Keratinocyte (primary cell): ENCODE measurements at regions not wholly inside any gene's neighbourhood (a gene's known extent, or its start where the extent isn't known, plus 50 kb on each side); places are given as distances from the start of the nearest gene placed in this dataset.

Source experiments
- EZH2 ChIP-seq: IDR thresholded peaks from one replicate; pipeline ENCODE4 v1.6.1; 2012; ENCODE audit warnings: inconsistent platforms, mild to moderate bottlenecking, low read length, moderate library complexity
- TF ChIP-seq, protein P1 (sequence below), 3 experiments: IDR thresholded peaks in 1 of 3; conservative IDR thresholded peaks in 1 of 3; optimal IDR thresholded peaks in 1 of 3; 2 replicates in 2 of 3; 3 replicates in 1 of 3; pipeline versions ENCODE3 to v1.5.1; 2011; ENCODE audit warnings: low read length in 3 of 3, mild to moderate bottlenecking in 3 of 3, moderate library complexity in 2 of 3, control low read depth in 1 of 3, inconsistent platforms in 1 of 3; ENCODE audit not compliant: insufficient read depth in 2 of 3; ENCODE audit errors: extremely low read depth in 1 of 3

GRCh38 chr11:28984231-28984630, 876.0 kb downstream of the METTL15 start:
- no peak for TF ChIP-seq EZH2
- TF ChIP-seq, protein P1, sequence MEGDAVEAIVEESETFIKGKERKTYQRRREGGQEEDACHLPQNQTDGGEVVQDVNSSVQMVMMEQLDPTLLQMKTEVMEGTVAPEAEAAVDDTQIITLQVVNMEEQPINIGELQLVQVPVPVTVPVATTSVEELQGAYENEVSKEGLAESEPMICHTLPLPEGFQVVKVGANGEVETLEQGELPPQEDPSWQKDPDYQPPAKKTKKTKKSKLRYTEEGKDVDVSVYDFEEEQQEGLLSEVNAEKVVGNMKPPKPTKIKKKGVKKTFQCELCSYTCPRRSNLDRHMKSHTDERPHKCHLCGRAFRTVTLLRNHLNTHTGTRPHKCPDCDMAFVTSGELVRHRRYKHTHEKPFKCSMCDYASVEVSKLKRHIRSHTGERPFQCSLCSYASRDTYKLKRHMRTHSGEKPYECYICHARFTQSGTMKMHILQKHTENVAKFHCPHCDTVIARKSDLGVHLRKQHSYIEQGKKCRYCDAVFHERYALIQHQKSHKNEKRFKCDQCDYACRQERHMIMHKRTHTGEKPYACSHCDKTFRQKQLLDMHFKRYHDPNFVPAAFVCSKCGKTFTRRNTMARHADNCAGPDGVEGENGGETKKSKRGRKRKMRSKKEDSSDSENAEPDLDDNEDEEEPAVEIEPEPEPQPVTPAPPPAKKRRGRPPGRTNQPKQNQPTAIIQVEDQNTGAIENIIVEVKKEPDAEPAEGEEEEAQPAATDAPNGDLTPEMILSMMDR (optimal IDR thresholded peaks at IDR 0.05 in 1 of 3, IDR thresholded peaks at IDR 0.05 in 1 of 3, conservative IDR thresholded peaks at IDR 0.05 in 1 of 3; ENCODE audit: extremely low read depth in 1 of 3, insufficient read depth in 2 of 3, low read length in 3 of 3), result no peak
